ENCODE measurements at regions not wholly inside any gene's neighbourhood (a gene's known extent, or its start where the extent isn't known, plus 50 kb on each side); places are given as distances from the start of the nearest gene placed in this dataset.

DNA sequence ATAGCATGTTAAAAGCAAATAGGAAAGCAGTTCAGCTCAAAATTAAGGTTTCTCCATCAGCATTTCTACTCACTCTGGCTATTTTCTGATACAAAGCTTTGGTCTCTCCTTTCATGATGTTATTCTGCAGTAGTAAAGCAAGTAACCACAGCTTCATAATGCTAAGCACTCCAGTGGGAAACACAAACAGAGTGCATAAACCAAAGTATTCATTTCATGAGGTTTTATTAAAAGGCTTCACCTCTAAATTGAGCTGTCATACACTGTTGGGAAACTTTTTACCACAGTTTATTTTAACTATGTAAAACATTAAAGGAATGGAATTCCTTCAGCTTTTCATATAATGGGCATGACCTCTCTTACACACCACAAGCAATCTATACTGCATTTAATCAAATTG lies 157.9 kb upstream of the LMO3 start:
- no peak for TF ChIP-seq POLR2A (IDR thresholded peaks at IDR 0.05)
- no peak for TF ChIP-seq EP300 (IDR thresholded peaks at IDR 0.05)
- TF ChIP-seq, protein P1, sequence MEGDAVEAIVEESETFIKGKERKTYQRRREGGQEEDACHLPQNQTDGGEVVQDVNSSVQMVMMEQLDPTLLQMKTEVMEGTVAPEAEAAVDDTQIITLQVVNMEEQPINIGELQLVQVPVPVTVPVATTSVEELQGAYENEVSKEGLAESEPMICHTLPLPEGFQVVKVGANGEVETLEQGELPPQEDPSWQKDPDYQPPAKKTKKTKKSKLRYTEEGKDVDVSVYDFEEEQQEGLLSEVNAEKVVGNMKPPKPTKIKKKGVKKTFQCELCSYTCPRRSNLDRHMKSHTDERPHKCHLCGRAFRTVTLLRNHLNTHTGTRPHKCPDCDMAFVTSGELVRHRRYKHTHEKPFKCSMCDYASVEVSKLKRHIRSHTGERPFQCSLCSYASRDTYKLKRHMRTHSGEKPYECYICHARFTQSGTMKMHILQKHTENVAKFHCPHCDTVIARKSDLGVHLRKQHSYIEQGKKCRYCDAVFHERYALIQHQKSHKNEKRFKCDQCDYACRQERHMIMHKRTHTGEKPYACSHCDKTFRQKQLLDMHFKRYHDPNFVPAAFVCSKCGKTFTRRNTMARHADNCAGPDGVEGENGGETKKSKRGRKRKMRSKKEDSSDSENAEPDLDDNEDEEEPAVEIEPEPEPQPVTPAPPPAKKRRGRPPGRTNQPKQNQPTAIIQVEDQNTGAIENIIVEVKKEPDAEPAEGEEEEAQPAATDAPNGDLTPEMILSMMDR (IDR thresholded peaks at IDR 0.05) = no peak
- no peak for DNase-seq
- no peaks in the 10 kb centered on the region for H3K4me1 ChIP-seq (ENCODE audit: insufficient read depth)
- H3K9me3 ChIP-seq = no peaks in the 10 kb centered on the region
- H3K27me3 ChIP-seq = no peaks in the 10 kb centered on the region
- no peak overlapping the region for H3K27ac ChIP-seq
- intact Hi-C loops (cut with DNase I) = no loop called here
- no peaks in the 10 kb centered on the region for H3K36me3 ChIP-seq
- no peak overlapping the region for H3K4me3 ChIP-seq

DNA sequence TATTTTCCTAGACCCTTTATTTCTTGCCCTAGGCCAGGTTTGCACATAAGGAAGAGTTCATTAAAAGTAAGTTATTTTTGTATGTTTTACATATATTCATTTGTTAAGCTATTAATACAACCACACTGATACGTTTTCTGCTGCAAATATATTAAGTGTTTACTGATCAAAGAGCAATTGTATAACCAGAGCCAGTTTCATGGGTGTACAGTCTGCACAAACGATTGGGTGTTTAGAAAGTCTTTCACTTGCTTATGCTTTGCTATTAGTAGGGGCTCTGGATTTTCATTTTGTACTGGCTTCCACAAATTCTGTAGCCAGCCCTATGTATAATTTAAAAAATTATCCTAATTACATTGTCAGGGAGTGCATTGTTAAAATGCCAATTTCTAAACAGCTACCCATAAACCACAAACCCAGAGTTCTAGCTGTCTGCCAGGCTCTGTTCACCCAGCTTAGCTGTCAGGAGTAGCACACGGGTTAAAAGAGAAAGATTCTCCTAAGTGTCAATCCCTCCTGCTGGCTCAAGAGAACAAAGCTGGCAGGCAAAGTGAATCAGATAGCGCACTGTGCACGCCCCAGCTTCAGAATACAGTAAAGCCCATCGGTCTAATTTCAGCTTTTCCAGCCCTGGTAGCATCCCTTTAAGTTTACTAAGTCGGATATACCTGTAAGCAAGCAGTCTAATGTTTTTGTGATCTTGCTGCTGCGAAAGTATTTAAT lies 151.0 kb upstream of the LMO3 start:
- H3K27me3 ChIP-seq = no peaks in the 10 kb centered on the region
- H3K36me3 ChIP-seq = no peaks in the 10 kb centered on the region
- intact Hi-C loops (cut with DNase I) = no loop called here
- H3K27ac ChIP-seq = no peak overlapping the region
- no peak overlapping the region for H3K4me3 ChIP-seq
- H3K4me1 ChIP-seq (ENCODE audit: insufficient read depth) = no peaks in the 10 kb centered on the region
- no peaks in the 10 kb centered on the region for H3K9me3 ChIP-seq
- DNase-seq = no peak
- 36 to 47% (median 39%) methylated on average over 8 of the region's 8 CpGs for WGBS, 3 donors
- TF ChIP-seq EP300 (IDR thresholded peaks at IDR 0.05) (no peak), POLR2A (IDR thresholded peaks at IDR 0.05) (no peak)
- TF ChIP-seq, protein P1 (IDR thresholded peaks at IDR 0.05) = no peak

DNA sequence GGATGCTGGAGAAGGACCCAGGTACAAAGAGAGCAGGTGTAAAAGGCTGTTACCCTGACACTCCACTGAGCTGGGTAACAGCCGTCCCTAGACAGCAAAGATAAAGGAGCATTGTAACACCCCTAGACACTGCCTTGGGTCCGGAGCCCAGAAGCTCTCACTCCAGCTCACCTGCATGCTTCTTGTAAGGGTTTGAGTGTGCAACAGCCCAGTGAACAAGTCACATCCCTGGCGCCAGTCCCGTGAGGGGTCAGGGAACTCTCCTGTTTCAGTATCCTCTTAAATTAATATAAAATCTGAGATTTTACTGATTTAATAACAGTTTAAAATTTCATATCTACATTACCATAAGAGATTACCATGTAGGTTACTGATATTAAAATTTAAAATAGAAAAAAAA lies 124.8 kb upstream of the LMO3 start:
- no peaks in the 10 kb centered on the region for H3K4me1 ChIP-seq (ENCODE audit: insufficient read depth)
- no peaks in the 10 kb centered on the region for H3K9me3 ChIP-seq
- no peaks in the 10 kb centered on the region for H3K27me3 ChIP-seq
- DNase-seq = no peak
- intact Hi-C loops (cut with DNase I) = no loop called here
- WGBS, 3 donors = 83 to 93% (median 88%) methylated on average over 4 of the region's 4 CpGs
- TF ChIP-seq EP300 (IDR thresholded peaks at IDR 0.05) (no peak), POLR2A (IDR thresholded peaks at IDR 0.05) (no peak)
- H3K4me3 ChIP-seq = no peak overlapping the region
- no peak overlapping the region for H3K27ac ChIP-seq
- no peaks in the 10 kb centered on the region for H3K36me3 ChIP-seq

DNA sequence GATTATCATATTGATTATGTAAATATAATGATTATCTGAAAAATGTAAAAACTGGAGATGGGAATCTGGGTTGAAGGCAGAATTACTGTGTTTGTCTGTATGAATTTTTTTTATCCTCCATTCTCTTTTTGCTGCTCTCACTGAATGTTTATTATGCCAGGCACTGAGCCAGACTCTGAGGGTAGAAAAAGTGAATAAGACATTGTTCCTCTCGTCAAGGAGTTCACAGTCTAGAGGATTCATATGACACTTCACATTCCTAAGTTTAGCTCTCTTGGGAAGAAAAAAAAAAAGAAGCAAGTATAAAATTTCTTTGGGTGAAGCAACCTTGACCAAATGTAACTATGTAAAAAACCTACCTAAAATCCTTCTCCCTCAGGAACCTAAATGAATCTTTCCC lies 120.9 kb upstream of the LMO3 start:
- no peak for DNase-seq
- H3K27me3 ChIP-seq = no peaks in the 10 kb centered on the region
- H3K9me3 ChIP-seq = no peaks in the 10 kb centered on the region
- TF ChIP-seq, protein P1 (IDR thresholded peaks at IDR 0.05) = no peak
- TF ChIP-seq EP300 (IDR thresholded peaks at IDR 0.05) = no peak
- TF ChIP-seq POLR2A (IDR thresholded peaks at IDR 0.05) = no peak
- no peak overlapping the region for H3K4me3 ChIP-seq
- WGBS, 3 donors = 2 to 16% (median 2%) methylated on average over 1 of the region's 1 CpG
- H3K27ac ChIP-seq = no peak overlapping the region
- H3K36me3 ChIP-seq = no peaks in the 10 kb centered on the region
- intact Hi-C loops (cut with DNase I) = no loop called here
- no peaks in the 10 kb centered on the region for H3K4me1 ChIP-seq (ENCODE audit: insufficient read depth)

DNA sequence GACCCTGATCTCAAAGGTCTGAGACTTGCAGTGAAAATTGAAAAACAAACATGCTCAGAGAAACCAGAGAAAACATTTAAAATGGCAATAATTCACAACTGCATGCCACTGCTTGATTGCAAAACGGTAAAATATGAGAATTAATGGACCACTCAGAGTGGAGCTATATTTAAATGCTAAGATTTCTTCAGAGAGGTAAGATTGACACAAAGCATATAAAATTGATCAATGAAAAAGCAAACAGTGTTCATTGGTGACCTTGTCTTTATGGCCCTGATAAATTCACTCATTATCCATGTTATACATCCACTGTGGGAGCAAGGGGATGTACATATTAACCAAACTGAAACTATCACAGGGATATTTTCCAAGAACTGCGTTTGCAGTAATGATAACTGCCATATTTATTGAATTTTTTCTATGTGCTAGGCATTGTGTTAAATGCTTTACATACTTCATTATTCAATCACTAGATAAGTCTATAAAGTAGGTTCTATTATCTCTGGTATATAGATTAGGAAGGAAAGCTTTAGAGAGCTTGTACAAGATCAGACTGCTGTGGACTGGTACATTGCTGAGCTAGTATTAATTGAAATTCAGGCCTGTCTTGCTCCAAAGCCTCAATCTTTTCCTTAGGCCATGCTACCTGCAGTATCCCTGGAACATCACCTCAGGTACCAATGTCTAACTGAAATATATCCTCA lies 113.9 kb upstream of the LMO3 start:
- 36 to 51% (median 39%) methylated on average over 2 of the region's 2 CpGs for WGBS, 3 donors
- H3K4me3 ChIP-seq = no peak overlapping the region
- no peaks in the 10 kb centered on the region for H3K9me3 ChIP-seq
- H3K27me3 ChIP-seq = no peaks in the 10 kb centered on the region
- no peaks in the 10 kb centered on the region for H3K4me1 ChIP-seq (ENCODE audit: insufficient read depth)
- no peak for TF ChIP-seq EP300 (IDR thresholded peaks at IDR 0.05)
- TF ChIP-seq, protein P1 (IDR thresholded peaks at IDR 0.05) = no peak
- TF ChIP-seq POLR2A (IDR thresholded peaks at IDR 0.05) = no peak
- no peak for DNase-seq
- no peaks in the 10 kb centered on the region for H3K36me3 ChIP-seq
- intact Hi-C loops (cut with DNase I) = no loop called here
- H3K27ac ChIP-seq = no peak overlapping the region
